Central memory CD8-positive, alpha-beta T cell (primary cell): ENCODE measurements at regions not wholly inside any gene's neighbourhood (a gene's known extent, or its start where the extent isn't known, plus 50 kb on each side); places are given as distances from the start of the nearest gene placed in this dataset.

Experiments used
- ATAC-seq: fragments of 150-1000 bp; cut with Tn5 transposase; replicated peaks from 2 replicates; pipeline ENCODE4 v1.10.0; 2022; ENCODE audit warnings: mild to moderate bottlenecking, moderate FRiP score, moderate number of reproducible peaks; ENCODE audit not compliant: poor library complexity, severe bottlenecking; ENCODE audit errors: extremely low read depth
- DNase-seq, 2 donors: peaks; one replicate each; pipeline ENCODE4 v3.0.0; 2021; ENCODE audit warnings: low spot score in 2 of 2
- H3K27ac Mint-ChIP-seq: one replicate; pipeline ENCODE4 v1.8.0; 2022; ENCODE audit warnings: low read depth, mild to moderate bottlenecking, moderate library complexity, mixed read lengths
- H3K27me3 Mint-ChIP-seq: one replicate; pipeline ENCODE4 v1.8.0; 2022; ENCODE audit warnings: mixed read lengths
- H3K36me3 Mint-ChIP-seq: one replicate; pipeline ENCODE4 v1.8.0; 2022; ENCODE audit warnings: mild to moderate bottlenecking, moderate library complexity, mixed read lengths; ENCODE audit not compliant: insufficient read depth
- H3K4me1 Mint-ChIP-seq: one replicate; pipeline ENCODE4 v1.8.0; 2022; ENCODE audit warnings: mixed read lengths
- H3K4me3 Mint-ChIP-seq: one replicate; pipeline ENCODE4 v1.8.0; 2022; ENCODE audit warnings: mild to moderate bottlenecking, moderate library complexity, mixed read lengths
- H3K9me3 Mint-ChIP-seq: one replicate; pipeline ENCODE4 v1.8.0; 2022; ENCODE audit warnings: mixed read lengths

GRCh38 chr15:27635916-27636315 is 463.2 kb downstream of the OCA2 start:
- Mint-ChIP-seq H3K4me1 (no peaks in the 10 kb centered on the region), H3K36me3 (no peaks in the 10 kb centered on the region), H3K27me3 (no peaks in the 10 kb centered on the region), H3K9me3 (peaks cover 27% of the 10 kb centered on the region), H3K4me3 (no peak overlapping the region), H3K27ac (no peak overlapping the region)
- no peak for DNase-seq
- no peak for ATAC-seq

- Mint-ChIP-seq H3K27me3 (no peaks in the 10 kb centered on the region), H3K4me1 (no peaks in the 10 kb centered on the region), H3K27ac (no peak overlapping the region), H3K36me3 (peaks cover 2% of the 10 kb centered on the region), H3K9me3 (peaks cover 34% of the 10 kb centered on the region), H3K4me3 (no peak overlapping the region)
- ATAC-seq: no peak
- DNase-seq: no peak
These were observed 470.6 kb downstream of the OCA2 start for GRCh38 chr15:27628486-27628885.

GRCh38 chr15:27627623-27628022 is 471.5 kb downstream of the OCA2 start:
- Mint-ChIP-seq H3K27me3 (no peaks in the 10 kb centered on the region), H3K36me3 (peaks cover 2% of the 10 kb centered on the region), H3K4me3 (no peak overlapping the region), H3K9me3 (peaks cover 42% of the 10 kb centered on the region), H3K4me1 (no peaks in the 10 kb centered on the region), H3K27ac (no peak overlapping the region)
- DNase-seq (no peak), ATAC-seq (no peak)

- Mint-ChIP-seq H3K36me3 (peaks cover 2% of the 10 kb centered on the region), H3K27ac (no peak overlapping the region), H3K9me3 (peaks cover 42% of the 10 kb centered on the region), H3K4me1 (no peaks in the 10 kb centered on the region), H3K27me3 (no peaks in the 10 kb centered on the region), H3K4me3 (no peak overlapping the region)
- ATAC-seq (no peak), DNase-seq (no peak)
These were observed 475.4 kb downstream of the OCA2 start for GRCh38 chr15:27623560-27624305.

GRCh38 chr15:27623149-27623548 is 476.0 kb downstream of the OCA2 start:
- no peak overlapping the region for H3K4me3 Mint-ChIP-seq
- H3K27ac Mint-ChIP-seq: no peak overlapping the region
- DNase-seq (no peak), ATAC-seq (no peak)
- H3K36me3 Mint-ChIP-seq: peaks cover 2% of the 10 kb centered on the region
- H3K27me3 Mint-ChIP-seq: no peaks in the 10 kb centered on the region
- H3K4me1 Mint-ChIP-seq: no peaks in the 10 kb centered on the region
- peaks cover 38% of the 10 kb centered on the region for H3K9me3 Mint-ChIP-seq

- no peak overlapping the region for H3K4me3 Mint-ChIP-seq
- no peaks in the 10 kb centered on the region for H3K4me1 Mint-ChIP-seq
- peaks cover 33% of the 10 kb centered on the region for H3K9me3 Mint-ChIP-seq
- H3K36me3 Mint-ChIP-seq: peaks cover 2% of the 10 kb centered on the region
- H3K27ac Mint-ChIP-seq: no peak overlapping the region
- H3K27me3 Mint-ChIP-seq: no peaks in the 10 kb centered on the region
- DNase-seq (no peak), ATAC-seq (no peak)
These were observed 476.7 kb downstream of the OCA2 start for GRCh38 chr15:27622371-27622770.

- no peaks in the 10 kb centered on the region for H3K4me1 Mint-ChIP-seq
- no peaks in the 10 kb centered on the region for H3K27me3 Mint-ChIP-seq
- H3K27ac Mint-ChIP-seq: no peak overlapping the region
- H3K4me3 Mint-ChIP-seq: no peak overlapping the region
- ATAC-seq (no peak), DNase-seq (no peak)
- H3K36me3 Mint-ChIP-seq: no peaks in the 10 kb centered on the region
- peaks cover 22% of the 10 kb centered on the region for H3K9me3 Mint-ChIP-seq
These were observed 479.9 kb downstream of the OCA2 start for GRCh38 chr15:27619204-27619603.

- Mint-ChIP-seq H3K36me3 (no peaks in the 10 kb centered on the region), H3K9me3 (peaks cover 9% of the 10 kb centered on the region), H3K4me1 (no peaks in the 10 kb centered on the region), H3K27ac (no peak overlapping the region), H3K27me3 (no peaks in the 10 kb centered on the region), H3K4me3 (no peak overlapping the region)
- DNase-seq (no peak), ATAC-seq (no peak)
These were observed 482.1 kb downstream of the OCA2 start for GRCh38 chr15:27617013-27617412.

GRCh38 chr15:27608248-27608647 is 490.9 kb downstream of the OCA2 start:
- H3K4me1 Mint-ChIP-seq: no peaks in the 10 kb centered on the region
- peaks cover 19% of the 10 kb centered on the region for H3K9me3 Mint-ChIP-seq
- no peak for DNase-seq

GRCh38 chr15:27601239-27601960 is 497.7 kb downstream of the OCA2 start:
- ATAC-seq (no peak), DNase-seq (no peak)
- Mint-ChIP-seq H3K27ac (peak overlapping the region; percentile 60), H3K27me3 (no peaks in the 10 kb centered on the region), H3K36me3 (no peaks in the 10 kb centered on the region), H3K4me3 (no peak overlapping the region), H3K9me3 (peaks cover 32% of the 10 kb centered on the region), H3K4me1 (no peaks in the 10 kb centered on the region)

More at GRCh38 chr15:27608248-27608647, 490.9 kb downstream of the OCA2 start:
- H3K36me3 Mint-ChIP-seq: no peaks in the 10 kb centered on the region
- H3K4me3 Mint-ChIP-seq: no peak overlapping the region
- no peak for ATAC-seq
- no peaks in the 10 kb centered on the region for H3K27me3 Mint-ChIP-seq
- no peak overlapping the region for H3K27ac Mint-ChIP-seq

- no peaks in the 10 kb centered on the region for H3K27me3 Mint-ChIP-seq
- DNase-seq: no peak
- ATAC-seq: no peak
- H3K36me3 Mint-ChIP-seq: no peaks in the 10 kb centered on the region
- H3K4me1 Mint-ChIP-seq: no peaks in the 10 kb centered on the region
- peaks cover 34% of the 10 kb centered on the region for H3K9me3 Mint-ChIP-seq
- H3K27ac Mint-ChIP-seq: no peak overlapping the region
- H3K4me3 Mint-ChIP-seq: no peak overlapping the region
These were observed 500.1 kb downstream of the OCA2 start for GRCh38 chr15:27599034-27599433.

GRCh38 chr15:27598251-27599009 is 500.7 kb downstream of the OCA2 start:
- no peaks in the 10 kb centered on the region for H3K27me3 Mint-ChIP-seq
- peaks cover 29% of the 10 kb centered on the region for H3K9me3 Mint-ChIP-seq
- DNase-seq: no peak
- no peak overlapping the region for H3K27ac Mint-ChIP-seq
- H3K4me1 Mint-ChIP-seq: no peaks in the 10 kb centered on the region
- no peaks in the 10 kb centered on the region for H3K36me3 Mint-ChIP-seq
- ATAC-seq: no peak
- no peak overlapping the region for H3K4me3 Mint-ChIP-seq
